Neural crest cell (in vitro differentiated cells): ENCODE measurements at regions not wholly inside any gene's neighbourhood (a gene's known extent, or its start where the extent isn't known, plus 50 kb on each side); places are given as distances from the start of the nearest gene placed in this dataset.
A peak's percentile ranks its signal among the peaks of the same experiment; 100 is the strongest.
"Not testable (repeated sequence)": the region's sequence is repeated elsewhere in the genome, so short reads cannot be mapped to it uniquely, and the experiment has no call there.

Source experiments
- DNase-seq: peaks from one replicate; pipeline ENCODE4 v3.0.0; 2021; ENCODE audit warnings: low read depth, mixed read lengths, low spot score
- H3K27ac Mint-ChIP-seq: one replicate; pipeline ENCODE4 v1.8.0; 2021; ENCODE audit warnings: mild to moderate bottlenecking, mixed read lengths; ENCODE audit not compliant: unreplicated experiment
- H3K27me3 Mint-ChIP-seq: 2 replicates; pipeline ENCODE4 v1.8.0; 2021; ENCODE audit warnings: low read depth, mild to moderate bottlenecking, mixed read lengths
- H3K36me3 Mint-ChIP-seq: 2 replicates; pipeline ENCODE4 v1.8.0; 2021; ENCODE audit warnings: low read depth, mild to moderate bottlenecking, mixed read lengths
- H3K4me1 Mint-ChIP-seq: 2 replicates; pipeline ENCODE4 v1.8.0; 2021; ENCODE audit warnings: mixed read lengths
- H3K4me3 Mint-ChIP-seq: one replicate; pipeline ENCODE4 v1.8.0; 2021; ENCODE audit warnings: mild to moderate bottlenecking, mixed read lengths
- H3K9me3 Mint-ChIP-seq: 2 replicates; pipeline ENCODE4 v1.8.0; 2021; ENCODE audit warnings: mixed read lengths

DNA sequence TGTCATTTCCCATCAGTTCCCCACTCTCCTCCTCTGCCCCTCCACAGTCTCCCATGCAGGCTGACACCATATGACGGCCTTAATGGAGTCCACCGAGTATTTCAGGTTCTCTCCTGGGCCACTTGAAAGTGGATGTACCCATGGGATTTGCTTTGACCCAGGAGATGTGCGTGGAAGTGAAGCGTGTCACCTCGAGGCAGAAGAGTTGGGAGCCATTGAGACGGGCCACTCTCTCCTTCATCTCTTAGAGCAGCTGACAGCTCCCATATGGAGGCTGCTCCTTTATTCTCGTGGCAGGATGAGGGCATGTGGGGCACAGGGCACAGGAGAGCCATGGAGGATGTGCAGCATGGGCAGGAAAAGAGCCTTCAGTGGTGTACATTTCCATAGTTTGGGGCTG lies 144.7 kb upstream of the CRYM start:
- not testable (repeated sequence) for DNase-seq, H3K4me1 Mint-ChIP-seq, H3K27ac Mint-ChIP-seq, H3K27me3 Mint-ChIP-seq, H3K9me3 Mint-ChIP-seq, H3K4me3 Mint-ChIP-seq, H3K36me3 Mint-ChIP-seq

DNA sequence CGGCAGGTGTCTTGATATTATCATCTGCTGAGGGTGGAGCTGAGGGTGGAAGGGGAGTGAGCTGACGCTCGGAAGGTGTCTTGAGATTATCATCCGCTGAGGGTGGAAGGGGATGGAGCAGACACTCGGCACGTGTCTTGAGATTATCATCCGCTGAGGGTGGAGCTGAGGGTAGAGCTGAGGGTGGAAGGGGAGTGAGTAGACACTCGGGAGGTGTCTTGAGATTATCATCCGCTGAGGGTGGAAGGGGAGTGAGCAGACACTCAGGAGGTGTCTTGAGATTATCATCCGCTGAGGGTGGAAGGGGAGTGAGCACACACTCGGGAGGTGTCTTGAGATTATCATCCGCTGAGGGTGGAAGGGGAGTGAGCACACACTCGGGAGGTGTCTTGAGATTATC lies 126.6 kb upstream of the CRYM start:
- DNase-seq, H3K9me3 Mint-ChIP-seq, H3K4me3 Mint-ChIP-seq, H3K27ac Mint-ChIP-seq, H3K4me1 Mint-ChIP-seq, H3K27me3 Mint-ChIP-seq, H3K36me3 Mint-ChIP-seq: not testable (repeated sequence)

DNA sequence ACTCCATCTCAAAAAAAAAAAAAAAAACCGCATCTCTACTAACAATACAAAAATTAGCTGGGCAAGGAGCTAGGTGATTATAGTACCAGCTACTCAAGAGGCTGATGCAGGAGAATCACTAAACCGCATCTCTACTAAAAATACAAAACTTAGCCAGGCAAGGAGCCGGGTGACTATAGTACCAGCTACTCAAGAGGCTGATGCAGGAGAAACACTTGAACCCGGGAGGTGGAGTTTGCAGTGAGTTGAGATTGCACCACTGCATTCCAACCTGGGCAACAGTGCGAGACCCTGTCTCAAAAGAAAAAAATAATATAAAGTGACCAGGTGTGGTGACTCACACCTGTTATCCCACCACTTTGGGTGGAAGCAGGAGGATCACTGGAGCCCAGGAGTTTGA lies 119.8 kb upstream of the CRYM start:
- not testable (repeated sequence) for H3K27me3 Mint-ChIP-seq, H3K36me3 Mint-ChIP-seq, H3K4me3 Mint-ChIP-seq, H3K4me1 Mint-ChIP-seq, H3K27ac Mint-ChIP-seq, DNase-seq, H3K9me3 Mint-ChIP-seq

DNA sequence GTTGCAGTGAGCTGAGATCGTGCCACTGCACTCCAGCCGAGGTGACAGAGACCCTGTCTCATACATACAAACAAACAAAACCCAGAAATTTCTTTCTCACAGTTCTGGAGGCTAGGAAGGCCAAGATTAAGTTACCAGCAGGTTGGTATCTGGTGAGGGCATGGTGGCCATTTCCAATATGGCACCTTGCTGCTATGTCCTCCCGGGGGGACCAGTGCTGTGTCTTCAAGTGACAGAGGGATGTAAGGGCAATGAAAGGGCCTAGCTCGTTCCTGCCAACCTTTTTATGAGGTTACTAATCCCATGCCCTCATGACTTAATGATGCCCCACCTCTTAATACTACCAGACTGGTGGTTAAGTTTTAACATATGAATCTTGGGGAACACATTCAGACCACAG lies 118.5 kb upstream of the CRYM start:
- not testable (repeated sequence) for H3K27ac Mint-ChIP-seq, H3K4me1 Mint-ChIP-seq, DNase-seq, H3K36me3 Mint-ChIP-seq, H3K27me3 Mint-ChIP-seq, H3K4me3 Mint-ChIP-seq, H3K9me3 Mint-ChIP-seq

DNA sequence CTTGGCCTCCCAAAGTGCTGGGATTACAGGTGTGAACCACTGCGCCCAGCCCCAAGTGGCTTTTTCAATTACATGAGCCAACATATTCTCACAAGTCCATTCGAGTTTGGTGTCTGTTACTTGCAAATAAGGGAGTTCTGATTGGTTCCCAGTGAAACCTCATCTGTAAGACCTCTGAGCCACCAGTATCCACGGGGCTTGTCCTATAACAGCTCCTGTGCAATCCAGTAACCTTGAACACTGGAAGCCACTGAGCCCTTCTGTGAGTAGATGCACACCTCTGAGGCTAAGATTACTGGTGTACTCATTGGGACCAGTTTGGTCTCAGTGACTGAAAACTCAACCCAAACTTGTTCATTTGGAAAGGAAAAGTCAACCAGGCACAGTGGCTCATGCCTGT lies 112.5 kb upstream of the CRYM start:
- H3K9me3 Mint-ChIP-seq, H3K4me3 Mint-ChIP-seq, H3K4me1 Mint-ChIP-seq, H3K36me3 Mint-ChIP-seq, H3K27ac Mint-ChIP-seq, H3K27me3 Mint-ChIP-seq, DNase-seq: not testable (repeated sequence)

DNA sequence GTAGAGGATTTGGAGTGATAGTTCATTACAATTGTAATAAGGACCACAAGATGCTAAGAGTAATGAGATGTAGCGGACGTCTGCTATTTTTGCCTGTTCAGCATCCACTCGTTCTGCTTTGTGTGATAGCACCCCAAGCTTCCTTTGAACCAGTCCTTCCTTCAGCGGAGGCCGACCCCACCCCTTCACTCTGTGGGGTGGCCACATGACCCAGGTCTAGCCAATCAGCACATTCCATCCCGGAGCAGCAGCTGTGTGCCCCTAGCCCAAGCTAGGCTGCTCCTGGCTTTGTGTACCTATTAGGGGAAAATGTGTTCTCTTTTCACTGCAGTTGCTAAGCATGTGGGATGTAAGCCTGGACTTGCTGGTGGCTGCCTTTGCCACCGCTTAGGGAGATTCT lies 111.8 kb upstream of the CRYM start:
- H3K27ac Mint-ChIP-seq, H3K9me3 Mint-ChIP-seq, H3K4me3 Mint-ChIP-seq, H3K4me1 Mint-ChIP-seq, H3K36me3 Mint-ChIP-seq, H3K27me3 Mint-ChIP-seq: not testable (repeated sequence)
- peak; percentile 19 for DNase-seq

DNA sequence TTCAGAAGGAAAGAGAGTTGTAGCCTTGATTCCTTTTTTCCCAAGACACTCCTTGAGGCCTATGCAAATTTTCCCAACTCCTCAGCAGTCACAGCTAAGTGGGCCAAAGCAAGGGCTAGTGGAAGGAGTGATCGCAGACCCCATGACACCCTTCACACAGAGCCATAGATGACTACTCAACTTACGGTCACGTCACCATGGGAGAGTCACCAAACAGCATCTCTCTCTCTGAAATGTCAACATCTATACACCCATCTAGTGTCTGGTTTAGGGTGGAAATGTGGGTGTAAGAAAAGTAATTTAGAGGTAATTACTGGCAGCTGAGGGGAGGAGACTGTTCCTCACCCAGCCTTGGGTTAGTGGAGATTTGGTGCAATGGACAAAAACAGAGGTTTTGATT lies 109.7 kb upstream of the CRYM start:
- not testable (repeated sequence) for H3K27ac Mint-ChIP-seq, DNase-seq, H3K9me3 Mint-ChIP-seq, H3K4me1 Mint-ChIP-seq, H3K27me3 Mint-ChIP-seq, H3K36me3 Mint-ChIP-seq, H3K4me3 Mint-ChIP-seq

DNA sequence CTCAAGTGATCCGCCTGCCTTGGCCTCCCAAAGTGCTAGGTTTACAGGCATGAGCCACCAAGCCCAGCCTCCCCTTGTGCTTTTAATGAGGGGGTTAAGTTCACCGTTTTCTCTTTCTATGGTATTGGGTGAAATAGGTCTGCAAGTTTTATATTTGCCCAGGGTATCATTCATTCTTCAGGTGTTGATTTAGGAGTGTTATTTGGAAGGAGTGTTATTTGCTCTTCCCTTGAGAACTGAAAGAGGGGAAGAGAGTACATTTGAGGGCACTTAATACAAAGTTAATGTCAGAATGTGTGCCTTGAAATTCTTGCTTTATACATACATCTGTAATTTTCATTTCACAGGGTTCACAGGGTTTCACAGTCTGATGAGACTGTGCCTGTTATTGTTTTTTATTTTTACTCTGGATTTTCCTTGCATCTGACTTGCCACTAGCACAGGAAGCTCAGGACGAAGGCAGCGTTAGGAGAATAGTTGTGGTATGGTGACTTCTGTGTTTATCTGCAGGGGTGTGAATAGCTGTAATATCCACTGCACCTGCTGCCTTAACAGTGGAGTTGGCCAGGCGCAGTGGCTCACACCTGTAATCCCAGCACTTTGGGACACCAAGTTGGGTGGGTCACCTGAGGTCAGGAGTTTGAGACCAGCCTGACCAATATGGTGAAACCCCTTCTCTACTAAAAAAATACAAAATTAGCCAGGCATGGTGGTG lies 108.3 kb upstream of the CRYM start:
- H3K27ac Mint-ChIP-seq: not testable (repeated sequence)

DNA sequence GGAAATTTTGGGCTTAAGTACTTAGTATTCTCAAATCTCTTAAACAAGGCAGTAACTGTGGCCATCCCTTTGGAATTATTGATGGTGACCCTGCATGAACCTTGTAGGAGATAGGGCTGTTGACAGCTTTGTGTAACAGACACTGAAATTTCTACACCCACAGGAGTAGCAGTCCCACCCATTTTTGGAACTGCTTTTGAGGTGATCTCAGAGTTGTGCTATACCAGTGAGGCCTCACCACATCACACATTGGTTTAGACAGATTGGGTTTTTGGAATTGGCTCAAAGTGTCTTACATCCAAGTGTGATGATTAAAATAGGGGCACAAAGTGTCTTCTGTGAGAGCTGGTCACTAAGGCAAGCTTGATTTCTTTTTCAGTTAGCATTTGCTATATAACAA lies 105.6 kb upstream of the CRYM start:
- not testable (repeated sequence) for H3K27ac Mint-ChIP-seq, H3K4me3 Mint-ChIP-seq, H3K36me3 Mint-ChIP-seq, H3K9me3 Mint-ChIP-seq, DNase-seq, H3K27me3 Mint-ChIP-seq, H3K4me1 Mint-ChIP-seq

More for the DNA sequence above, 108.3 kb upstream of the CRYM start:
- not testable (repeated sequence) for H3K4me1 Mint-ChIP-seq, H3K27me3 Mint-ChIP-seq, DNase-seq, H3K4me3 Mint-ChIP-seq, H3K9me3 Mint-ChIP-seq, H3K36me3 Mint-ChIP-seq

DNA sequence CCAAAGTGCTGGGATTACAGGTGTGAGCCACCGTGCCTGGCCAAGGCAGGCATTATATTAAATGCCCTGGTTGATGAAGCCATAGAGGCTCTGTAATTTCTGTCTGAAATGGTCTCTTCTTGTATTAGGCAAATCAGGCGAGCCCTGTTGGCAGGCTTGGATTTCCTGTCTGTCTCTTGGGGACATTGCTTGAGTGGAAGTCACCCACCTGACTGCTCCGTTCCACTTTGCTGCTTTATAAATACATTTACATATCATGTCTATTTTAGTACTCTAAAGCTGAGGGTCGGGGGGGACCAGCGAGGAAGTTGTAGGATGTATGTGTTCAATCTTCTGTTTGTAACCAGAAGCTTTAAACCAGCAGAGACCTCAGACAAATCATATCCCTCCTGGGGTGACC lies 101.6 kb upstream of the CRYM start:
- H3K4me1 Mint-ChIP-seq, H3K4me3 Mint-ChIP-seq, H3K27me3 Mint-ChIP-seq, H3K9me3 Mint-ChIP-seq, H3K36me3 Mint-ChIP-seq, DNase-seq, H3K27ac Mint-ChIP-seq: not testable (repeated sequence)

DNA sequence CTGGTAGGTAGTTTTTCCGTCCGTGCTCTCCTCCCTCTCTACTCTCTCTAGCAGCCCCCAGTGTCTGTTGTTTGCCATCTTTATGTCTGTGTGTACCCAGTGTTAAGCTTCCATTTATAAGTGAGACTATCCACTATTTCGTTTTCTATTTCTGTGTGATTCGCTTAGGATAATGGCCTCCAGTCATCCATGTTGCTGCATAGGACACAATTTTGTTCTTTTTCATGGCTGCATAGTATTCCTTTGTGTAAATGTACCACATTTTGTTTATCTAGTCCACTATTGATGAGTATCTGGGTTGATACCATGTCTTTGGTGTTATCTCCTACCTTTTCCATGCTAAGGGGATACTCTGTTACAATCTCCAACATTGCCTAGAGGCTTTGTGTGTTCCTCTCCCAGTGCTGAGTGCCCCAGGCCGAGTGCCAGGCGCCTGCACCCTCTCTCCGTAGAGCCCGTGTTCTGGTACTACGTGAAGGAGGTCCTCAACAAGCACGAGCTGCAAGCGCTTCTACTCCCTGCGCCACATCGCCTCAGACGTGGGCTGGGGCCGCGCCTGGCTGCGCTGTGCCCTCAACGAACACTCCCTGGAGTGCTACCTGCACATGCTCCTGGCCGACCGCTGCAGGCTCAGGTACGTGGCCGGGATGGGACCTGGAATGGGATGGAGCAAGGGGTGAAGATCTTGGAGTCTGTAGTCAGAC lies 98.3 kb upstream of the CRYM start:
- H3K4me3 Mint-ChIP-seq, H3K36me3 Mint-ChIP-seq, DNase-seq, H3K27ac Mint-ChIP-seq, H3K4me1 Mint-ChIP-seq, H3K9me3 Mint-ChIP-seq, H3K27me3 Mint-ChIP-seq: not testable (repeated sequence)

DNA sequence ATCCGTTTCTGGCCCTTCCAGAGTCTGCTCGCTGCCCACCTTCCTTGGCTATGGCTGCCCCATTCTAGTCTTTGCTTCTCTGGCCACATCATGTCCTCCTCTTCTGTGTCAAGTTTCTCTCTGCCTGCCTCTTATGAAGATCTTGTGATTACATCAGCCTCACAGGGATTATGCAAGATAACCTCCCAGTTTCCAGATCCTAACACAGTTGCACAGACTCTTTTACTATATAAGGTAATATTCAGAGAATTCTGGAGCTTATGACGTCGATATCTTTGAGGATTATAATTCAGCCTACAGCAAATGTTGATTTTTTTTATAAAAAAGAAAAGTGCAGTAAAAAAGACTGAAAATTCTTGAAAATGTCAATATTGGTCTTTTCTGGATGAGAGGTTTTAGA lies 97.2 kb upstream of the CRYM start:
- H3K36me3 Mint-ChIP-seq, H3K27me3 Mint-ChIP-seq, H3K4me1 Mint-ChIP-seq: not testable (repeated sequence)

DNA sequence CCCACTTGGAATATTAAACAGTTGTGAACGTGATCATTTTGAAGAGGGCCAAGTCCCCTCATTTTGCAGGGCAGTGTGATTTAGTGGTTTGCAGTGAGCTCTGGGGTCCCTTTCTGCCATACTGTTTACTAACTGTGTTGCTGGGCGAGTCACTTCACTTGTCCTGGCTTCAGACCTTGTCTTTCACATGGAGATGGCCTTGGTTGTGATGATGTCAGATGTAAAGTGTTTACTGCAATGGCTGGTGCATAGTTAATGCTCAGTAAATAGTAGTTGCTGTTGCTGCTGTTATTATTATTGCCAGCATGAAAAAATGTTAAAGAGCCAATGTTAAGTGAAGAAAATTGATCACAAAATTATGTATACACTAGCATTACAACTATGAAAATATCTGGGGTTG lies 95.4 kb upstream of the CRYM start:
- H3K27ac Mint-ChIP-seq, H3K4me1 Mint-ChIP-seq, H3K9me3 Mint-ChIP-seq, H3K4me3 Mint-ChIP-seq, H3K36me3 Mint-ChIP-seq, DNase-seq, H3K27me3 Mint-ChIP-seq: not testable (repeated sequence)

More for the DNA sequence above, 97.2 kb upstream of the CRYM start:
- H3K27ac Mint-ChIP-seq, H3K4me3 Mint-ChIP-seq, H3K9me3 Mint-ChIP-seq, DNase-seq: not testable (repeated sequence)

DNA sequence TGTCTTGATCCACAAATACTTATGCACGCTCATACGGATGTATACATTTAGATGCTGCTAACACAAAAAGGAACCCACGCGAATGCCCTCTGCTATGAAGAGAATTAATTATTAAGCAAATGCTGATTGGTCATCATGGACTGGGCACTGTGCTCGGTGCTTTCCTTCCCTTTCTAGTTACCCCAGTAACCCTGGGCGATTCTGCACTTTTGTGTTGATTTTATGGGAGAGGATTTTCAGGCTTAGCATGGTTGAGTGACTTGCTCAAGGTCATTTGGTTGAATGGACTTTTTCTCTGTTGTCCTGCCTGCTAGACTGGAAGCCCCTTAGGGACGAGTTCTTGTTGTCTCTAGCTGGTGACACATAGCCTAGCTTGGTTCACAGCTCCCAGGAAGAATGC lies 94.8 kb upstream of the CRYM start:
- not testable (repeated sequence) for H3K9me3 Mint-ChIP-seq, DNase-seq, H3K27ac Mint-ChIP-seq, H3K36me3 Mint-ChIP-seq, H3K27me3 Mint-ChIP-seq, H3K4me3 Mint-ChIP-seq, H3K4me1 Mint-ChIP-seq
